NCI-H1930 (cell line): ENCODE measurements at regions not wholly inside any gene's neighbourhood (a gene's known extent, or its start where the extent isn't known, plus 50 kb on each side); places are given as distances from the start of the nearest gene placed in this dataset.

Experiments
- DNase-seq, 2 experiments: peaks; one replicate each; lab custom pipeline; 2025; lab: John Stamatoyannopoulos, UW

GRCh38 chr1:182122256-182122912 is 60.9 kb upstream of the ZNF648 start:
- no peak for DNase-seq

- DNase-seq: no peak
Observed at GRCh38 chr1:182121787-182122186, 60.3 kb upstream of the ZNF648 start.

GRCh38 chr1:182120411-182121258 is 59.1 kb upstream of the ZNF648 start:
- DNase-seq: no peak

GRCh38 chr1:182119631-182120030 is 58.1 kb upstream of the ZNF648 start:
- DNase-seq: no peak

- no peak for DNase-seq
Observed at GRCh38 chr1:182118851-182119250, 57.3 kb upstream of the ZNF648 start.

GRCh38 chr1:182114627-182115023 is 53.1 kb upstream of the ZNF648 start:
- DNase-seq: no peak

- no peak for DNase-seq
Observed at GRCh38 chr1:182113879-182114626, 52.5 kb upstream of the ZNF648 start.

GRCh38 chr1:182111496-182111895 is 50.0 kb upstream of the ZNF648 start:
- DNase-seq: no peak
